NCI-H2227 (cell line): ENCODE measurements at regions not wholly inside any gene's neighbourhood (a gene's known extent, or its start where the extent isn't known, plus 50 kb on each side); places are given as distances from the start of the nearest gene placed in this dataset.
"Not testable (repeated sequence)": the region's sequence is repeated elsewhere in the genome, so short reads cannot be mapped to it uniquely, and the experiment has no call there.

Experiments
- DNase-seq: peaks from one replicate; lab custom pipeline; 2025; ENCODE audit not compliant: unreplicated experiment; lab: John Stamatoyannopoulos, UW

- DNase-seq, result no peak
Measured at GRCh38 chr17:12195418-12195817, 174.7 kb downstream of the MAP2K4 start.

GRCh38 chr17:12201294-12201880 lies 180.7 kb downstream of the MAP2K4 start:
- DNase-seq, result no peak

DNA sequence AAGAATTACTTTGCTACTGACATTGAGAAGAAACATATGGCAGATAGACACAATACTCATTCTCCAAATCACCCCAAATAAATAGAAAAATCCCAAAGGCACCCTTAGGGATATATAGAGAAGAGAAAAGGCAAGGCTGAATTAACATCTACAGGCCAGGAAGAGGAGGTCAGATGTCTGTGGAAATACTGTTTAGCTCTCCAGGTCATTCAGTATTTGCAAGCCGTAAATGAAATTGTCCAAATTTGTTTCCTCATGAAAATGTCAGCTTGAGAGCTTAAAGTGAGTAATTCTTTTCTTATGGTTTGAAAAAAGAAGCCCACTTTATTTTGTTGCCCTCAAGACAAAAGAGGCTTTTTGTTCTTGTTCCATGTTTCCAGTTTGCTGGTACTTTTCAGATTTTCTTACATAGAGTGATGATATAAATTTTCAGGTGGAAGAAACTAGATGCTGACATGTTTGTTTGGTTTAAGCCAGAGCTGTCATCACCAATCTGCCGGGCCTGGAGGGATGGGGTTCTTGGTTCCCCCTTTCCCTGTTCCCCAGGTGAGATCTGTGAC lies 189.0 kb downstream of the MAP2K4 start:
- no peak for DNase-seq

DNA sequence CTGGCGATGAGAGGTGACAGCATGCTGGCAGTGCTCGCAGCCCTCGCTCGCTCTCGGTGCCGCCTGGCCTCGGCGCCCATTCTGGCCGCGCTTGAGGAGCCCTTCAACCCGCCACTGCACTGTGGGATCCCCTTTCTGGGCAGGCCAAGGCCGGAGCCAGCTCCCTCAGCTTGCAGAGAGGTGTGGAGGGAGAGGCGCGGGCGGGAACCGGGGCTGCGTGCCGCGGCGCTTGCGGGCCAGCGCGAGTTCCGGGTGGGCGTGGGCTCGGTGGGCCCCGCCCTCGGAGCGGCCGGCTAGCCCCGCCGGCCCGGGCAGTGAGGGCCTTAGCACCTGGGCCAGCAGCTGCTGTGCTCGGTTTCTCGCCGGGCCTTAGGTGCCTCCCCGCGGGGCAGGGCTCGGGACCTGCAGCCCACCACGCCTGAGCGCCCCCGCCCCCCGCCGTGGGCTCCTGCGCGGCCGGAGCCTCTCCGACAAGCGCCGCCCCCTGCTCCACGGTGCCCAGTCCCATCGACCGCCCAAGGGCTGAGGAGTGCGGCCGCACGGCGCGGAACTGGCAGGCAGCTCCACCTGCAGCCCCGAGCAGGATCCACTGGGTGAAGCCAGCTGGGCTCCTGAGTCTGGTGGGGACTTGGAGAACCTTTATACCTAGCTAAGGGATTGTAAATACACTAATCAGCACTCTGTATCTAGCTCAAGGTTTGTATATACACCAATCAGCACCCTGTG lies 200.2 kb downstream of the MAP2K4 start:
- peak; percentile 22 for DNase-seq

GRCh38 chr17:12222392-12222791 lies 201.7 kb downstream of the MAP2K4 start:
- no peak for DNase-seq

- DNase-seq, result no peak
Measured at GRCh38 chr17:12227547-12227946, 206.9 kb downstream of the MAP2K4 start.

DNA sequence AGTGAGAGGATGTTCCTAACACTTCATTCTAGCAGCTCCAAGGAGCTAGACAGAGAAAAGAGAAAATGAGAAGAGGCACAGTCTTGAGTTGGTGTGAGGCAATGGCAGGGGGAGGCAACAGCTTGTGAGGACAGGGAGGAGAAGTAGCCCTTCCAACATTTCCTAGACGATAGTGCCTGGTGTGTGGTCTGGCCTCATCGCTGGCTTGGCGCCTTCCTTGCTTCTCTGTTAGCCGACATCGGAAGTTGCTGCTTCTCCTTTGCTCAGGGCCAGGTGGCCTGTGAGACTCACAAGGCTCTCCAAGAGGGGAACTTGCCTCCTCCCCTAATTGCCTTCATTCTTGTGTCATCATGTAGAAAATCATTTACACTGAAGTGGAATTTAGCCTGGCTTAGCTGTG lies 208.7 kb downstream of the MAP2K4 start:
- no peak for DNase-seq

DNA sequence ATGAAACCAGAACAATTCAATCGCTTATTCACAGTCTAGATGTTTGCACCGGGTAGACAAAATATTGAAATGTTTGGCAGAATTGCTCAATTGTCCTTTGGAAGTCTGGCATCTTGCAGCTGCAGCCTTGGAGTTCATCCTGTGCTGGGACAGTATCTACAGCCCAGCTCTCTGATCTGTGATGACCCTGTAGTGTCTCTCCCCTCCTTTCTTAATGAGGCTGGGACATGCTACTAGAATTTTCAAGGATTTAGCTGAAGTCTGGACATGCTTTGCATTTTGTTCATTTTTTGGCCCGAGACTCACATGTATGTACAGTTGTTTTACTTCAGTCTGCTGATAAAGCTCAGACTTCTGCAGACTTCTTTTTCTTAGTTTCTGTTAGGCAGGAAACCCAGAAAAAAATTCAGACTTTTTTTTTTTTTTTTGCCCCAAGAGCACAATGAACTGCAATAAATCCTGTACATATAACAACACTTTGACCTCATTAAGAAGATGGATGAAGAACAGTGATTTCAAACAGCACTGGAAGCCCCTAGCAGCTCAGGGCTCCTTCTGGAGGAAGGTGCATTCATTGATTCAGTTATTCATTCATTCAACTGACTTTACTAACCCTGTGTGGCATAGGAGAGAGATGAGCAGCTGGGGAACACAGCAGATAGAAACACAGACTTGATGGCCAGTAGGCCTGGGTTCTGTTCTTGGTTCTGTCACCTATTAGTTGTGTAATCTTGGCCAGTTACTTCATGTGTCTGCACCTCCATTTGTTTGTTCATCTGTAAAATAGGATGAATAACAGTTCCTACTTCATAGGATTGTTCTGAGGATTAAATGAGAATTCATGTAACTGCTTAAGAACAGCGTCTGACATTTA lies 210.0 kb downstream of the MAP2K4 start:
- no peak for DNase-seq

DNA sequence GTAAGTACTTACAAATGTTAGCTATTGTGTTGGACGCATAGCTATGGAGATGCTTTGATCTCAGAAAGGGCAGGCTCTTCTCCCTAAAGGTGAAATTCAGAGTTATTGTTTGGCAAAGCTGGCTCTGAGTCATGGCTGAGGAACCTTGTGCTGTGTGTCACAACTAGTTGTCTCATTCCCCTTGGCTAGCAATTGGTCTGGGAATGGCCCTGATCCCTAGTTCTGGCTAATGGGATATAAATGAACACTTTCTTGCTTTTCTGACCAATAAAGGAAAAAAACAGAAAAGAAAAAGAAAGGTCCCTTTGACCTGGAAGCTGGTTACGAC lies 210.6 kb downstream of the MAP2K4 start:
- no peak for DNase-seq

DNA sequence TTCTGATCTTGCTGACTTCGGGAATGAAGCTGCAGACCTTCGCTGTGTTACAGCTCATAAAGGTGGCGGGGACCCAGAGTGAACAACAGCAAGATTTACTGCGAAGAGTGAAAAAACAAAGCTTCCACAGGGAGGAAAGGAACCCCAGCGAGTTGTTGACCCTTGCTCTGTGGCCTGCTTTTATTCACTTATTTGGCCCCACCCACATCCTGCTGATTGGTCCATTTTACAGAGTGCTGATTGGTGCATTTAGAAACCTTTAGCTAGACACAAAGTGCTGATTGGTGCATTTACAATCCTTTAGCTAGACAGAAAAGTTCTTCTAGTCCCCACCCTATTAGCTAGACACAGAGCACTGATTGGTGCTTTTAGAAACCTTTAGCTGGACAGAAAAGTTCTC lies 218.3 kb downstream of the MAP2K4 start:
- not testable (repeated sequence) for DNase-seq

- DNase-seq, result no peak
Measured at GRCh38 chr17:12242345-12242954, 221.8 kb downstream of the MAP2K4 start.

- DNase-seq, result no peak
Measured at GRCh38 chr17:12247761-12248160, 227.1 kb downstream of the MAP2K4 start.

- DNase-seq, result no peak
Measured at GRCh38 chr17:12250973-12251372, 230.3 kb downstream of the MAP2K4 start.

DNA sequence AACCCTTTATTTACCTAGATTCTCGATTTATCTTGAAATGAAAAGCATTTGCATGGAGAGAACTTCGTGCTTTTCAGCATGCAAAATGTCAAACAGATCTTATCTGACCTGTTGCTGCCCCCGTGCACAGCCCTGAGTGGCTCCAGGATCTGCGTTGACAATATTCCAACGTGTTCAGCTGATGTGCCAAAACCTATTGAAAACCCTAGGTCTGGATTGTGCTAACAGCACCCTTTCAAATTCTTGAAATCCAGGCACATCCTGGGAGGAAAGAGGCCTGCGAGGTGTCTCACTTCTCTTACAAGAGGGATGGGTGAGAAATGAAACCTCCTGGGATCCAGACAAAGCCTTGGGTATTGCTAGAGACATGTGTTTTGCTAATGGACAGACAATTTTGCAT lies 231.8 kb downstream of the MAP2K4 start:
- DNase-seq, result no peak

DNA sequence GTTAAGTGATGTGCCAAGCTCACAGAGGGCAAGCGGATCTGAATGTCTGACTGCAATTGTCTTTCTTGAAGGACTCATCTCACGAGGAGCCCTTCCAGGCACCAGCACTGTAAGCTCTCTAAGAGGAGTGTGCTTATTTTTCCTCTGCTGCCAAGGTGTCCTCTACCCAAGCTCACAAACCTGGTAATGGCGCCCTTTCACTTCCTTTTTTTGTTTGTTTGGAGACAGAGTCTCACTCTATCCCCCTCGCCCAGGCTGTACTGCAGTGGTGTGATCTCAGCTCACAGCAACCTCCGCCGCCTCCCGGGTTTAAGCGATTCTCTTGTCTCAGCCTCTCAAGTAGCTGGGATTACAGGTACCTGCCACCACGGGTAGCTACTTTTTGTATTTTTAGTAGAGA lies 233.8 kb downstream of the MAP2K4 start:
- DNase-seq, result no peak

GRCh38 chr17:12256380-12256995 lies 235.8 kb downstream of the MAP2K4 start:
- peak; percentile 16 for DNase-seq

DNA sequence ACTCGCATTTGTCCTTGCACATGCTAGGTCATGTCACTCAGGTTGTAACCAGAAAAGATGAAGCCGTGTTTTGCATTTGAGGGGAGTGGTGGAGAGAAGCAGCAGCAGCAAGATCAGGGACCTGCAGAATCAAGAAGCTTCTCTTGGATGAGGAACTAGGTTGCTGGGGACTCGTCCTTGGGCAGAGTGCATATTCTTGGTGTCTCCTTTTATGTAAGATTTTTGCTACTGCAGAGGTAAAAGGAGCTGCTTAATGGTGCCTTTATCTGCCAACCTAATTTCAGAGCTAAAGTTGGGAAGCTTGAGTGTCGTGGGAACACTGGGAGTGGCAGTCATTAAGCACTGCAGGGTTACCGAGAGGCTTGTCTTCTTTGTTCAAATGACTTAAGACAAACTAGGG lies 236.5 kb downstream of the MAP2K4 start:
- DNase-seq, result no peak

DNA sequence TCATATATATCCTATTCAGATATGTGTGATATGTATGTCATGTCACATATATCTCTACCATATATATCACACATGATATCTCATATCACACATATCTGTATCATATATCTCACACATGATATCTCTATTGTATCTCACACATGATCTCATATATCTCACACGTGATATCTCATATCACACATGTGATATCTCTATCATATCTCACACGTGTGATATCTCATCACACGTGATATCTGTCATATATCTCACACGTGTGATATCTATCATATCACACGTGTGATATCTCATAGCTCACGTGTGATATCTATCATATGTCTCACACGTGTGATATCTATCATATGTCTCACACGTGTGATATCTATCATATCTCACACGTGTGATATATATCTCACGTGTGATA lies 240.7 kb downstream of the MAP2K4 start:
- no peak for DNase-seq

DNA sequence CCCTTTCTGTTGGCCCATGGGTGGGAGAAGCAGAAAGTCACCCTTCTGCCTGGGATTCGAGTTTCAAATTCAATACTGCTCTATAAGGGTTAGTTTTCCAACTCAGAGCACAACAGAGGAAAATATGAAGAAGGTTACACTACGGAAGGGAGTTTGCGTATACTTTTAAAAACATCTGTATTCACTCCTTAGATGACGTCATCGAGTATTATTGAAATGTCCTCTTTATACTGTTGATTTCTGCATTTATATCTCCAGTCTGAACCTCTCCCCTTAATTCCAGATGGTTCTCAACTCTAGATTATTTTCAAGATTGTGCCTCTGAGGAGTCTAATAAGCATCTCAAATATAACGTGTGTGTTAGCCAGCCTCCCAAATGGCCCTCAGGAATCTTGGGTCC lies 249.1 kb downstream of the MAP2K4 start:
- DNase-seq, result no peak

DNA sequence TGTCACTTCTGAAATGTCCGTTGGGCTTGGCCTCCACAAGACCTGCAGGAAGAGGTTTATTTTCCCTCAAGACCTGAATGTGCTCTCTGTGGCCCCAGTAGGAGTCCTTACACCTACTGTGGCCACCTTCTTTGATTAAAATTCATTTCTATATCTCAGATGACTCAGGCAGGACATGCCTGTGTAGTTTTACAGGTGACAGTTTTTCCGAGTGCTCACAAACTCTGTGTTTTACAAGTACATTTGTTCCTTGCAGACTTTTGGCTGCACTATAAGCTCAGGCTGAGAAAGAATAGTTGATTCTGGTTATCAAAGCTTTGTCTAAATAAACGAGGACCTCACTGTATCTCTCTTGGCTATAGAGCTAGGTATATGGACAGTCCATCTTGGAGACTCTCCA lies 257.1 kb downstream of the MAP2K4 start:
- DNase-seq, result no peak

DNA sequence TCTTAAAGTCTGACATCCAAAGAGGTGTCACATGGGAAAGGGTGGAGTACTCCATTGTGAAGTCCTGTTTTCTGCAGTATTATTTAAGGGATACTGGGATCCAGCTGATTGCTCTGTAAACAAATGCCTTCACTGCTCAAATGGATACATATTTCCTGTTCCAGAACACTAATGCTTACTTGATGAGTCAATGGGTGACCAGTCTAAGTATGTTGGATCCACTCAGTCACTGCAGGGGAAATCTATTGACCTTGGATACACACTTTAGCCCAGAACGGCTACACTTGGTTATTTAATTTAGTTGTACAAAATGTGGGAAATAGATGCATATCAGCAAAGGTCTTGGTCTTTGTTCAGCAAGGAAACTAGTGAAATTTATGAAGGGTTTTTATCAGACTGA lies 261.4 kb downstream of the MAP2K4 start:
- DNase-seq, result no peak
